Glutamatergic neuron (in vitro differentiated cells): ENCODE measurements at regions not wholly inside any gene's neighbourhood (a gene's known extent, or its start where the extent isn't known, plus 50 kb on each side); places are given as distances from the start of the nearest gene placed in this dataset.

Experiments
- DNase-seq: peaks from one replicate; pipeline ENCODE4 v3.0.0; 2022
- H3K27ac Mint-ChIP-seq: one replicate; pipeline ENCODE4 v1.8.0; 2020; ENCODE audit warnings: mild to moderate bottlenecking, mixed read lengths, inconsistent platforms; ENCODE audit not compliant: unreplicated experiment
- H3K27me3 Mint-ChIP-seq: one replicate; pipeline ENCODE4 v1.8.0; 2020; ENCODE audit warnings: mild to moderate bottlenecking, moderate library complexity, mixed read lengths, inconsistent platforms; ENCODE audit not compliant: unreplicated experiment
- H3K36me3 Mint-ChIP-seq: one replicate; pipeline ENCODE4 v1.8.0; 2020; ENCODE audit warnings: mild to moderate bottlenecking, mixed read lengths, inconsistent platforms; ENCODE audit not compliant: unreplicated experiment
- H3K4me1 Mint-ChIP-seq: one replicate; pipeline ENCODE4 v1.8.0; 2020; ENCODE audit warnings: mild to moderate bottlenecking, low read depth, mixed read lengths, inconsistent platforms; ENCODE audit not compliant: unreplicated experiment
- H3K4me3 Mint-ChIP-seq: one replicate; pipeline ENCODE4 v1.8.0; 2020; ENCODE audit warnings: mild to moderate bottlenecking, mixed read lengths, inconsistent platforms; ENCODE audit not compliant: unreplicated experiment
- H3K9me3 Mint-ChIP-seq: one replicate; pipeline ENCODE4 v1.8.0; 2020; ENCODE audit warnings: mild to moderate bottlenecking, moderate library complexity, mixed read lengths, inconsistent platforms; ENCODE audit not compliant: unreplicated experiment
- CTCF ChIP-seq: fragments of 200-600 bp; sonication (generic); IDR thresholded peaks from one replicate; pipeline ENCODE4 v1.5.0; 2021; ENCODE audit not compliant: partially characterized antibody, unreplicated experiment

GRCh38 chr14:84042992-84043391 is 1487.0 kb upstream of the FLRT2 start:
- H3K9me3 Mint-ChIP-seq: no peaks in the 10 kb centered on the region
- DNase-seq: no peak
- H3K4me1 Mint-ChIP-seq: no peaks in the 10 kb centered on the region
- no peak overlapping the region for H3K4me3 Mint-ChIP-seq
- no peaks in the 10 kb centered on the region for H3K27me3 Mint-ChIP-seq
- TF ChIP-seq CTCF: no peak
- H3K27ac Mint-ChIP-seq: no peak overlapping the region
- no peaks in the 10 kb centered on the region for H3K36me3 Mint-ChIP-seq

- H3K9me3 Mint-ChIP-seq: no peaks in the 10 kb centered on the region
- H3K27me3 Mint-ChIP-seq: no peaks in the 10 kb centered on the region
- no peaks in the 10 kb centered on the region for H3K36me3 Mint-ChIP-seq
- no peak overlapping the region for H3K27ac Mint-ChIP-seq
- H3K4me1 Mint-ChIP-seq: peaks cover 15% of the 10 kb centered on the region
- no peak overlapping the region for H3K4me3 Mint-ChIP-seq
- TF ChIP-seq CTCF: no peak
- no peak for DNase-seq
These were observed 1465.4 kb upstream of the FLRT2 start for GRCh38 chr14:84064316-84065125.

- Mint-ChIP-seq H3K36me3 (no peaks in the 10 kb centered on the region), H3K27me3 (no peaks in the 10 kb centered on the region), H3K9me3 (no peaks in the 10 kb centered on the region), H3K4me3 (no peak overlapping the region), H3K27ac (no peak overlapping the region), H3K4me1 (peaks cover 10% of the 10 kb centered on the region)
- no peak for TF ChIP-seq CTCF
- no peak for DNase-seq
These were observed 1464.1 kb upstream of the FLRT2 start for GRCh38 chr14:84065811-84066210.

- peaks cover 1% of the 10 kb centered on the region for H3K27me3 Mint-ChIP-seq
- peaks cover 6% of the 10 kb centered on the region for H3K4me1 Mint-ChIP-seq
- H3K4me3 Mint-ChIP-seq: no peak overlapping the region
- no peaks in the 10 kb centered on the region for H3K36me3 Mint-ChIP-seq
- no peak overlapping the region for H3K27ac Mint-ChIP-seq
- no peaks in the 10 kb centered on the region for H3K9me3 Mint-ChIP-seq
- TF ChIP-seq CTCF: no peak
- no peak for DNase-seq
These were observed 1461.7 kb upstream of the FLRT2 start for GRCh38 chr14:84068288-84068687.

GRCh38 chr14:84071061-84071460 is 1458.9 kb upstream of the FLRT2 start:
- H3K4me3 Mint-ChIP-seq: no peak overlapping the region
- DNase-seq: no peak
- H3K9me3 Mint-ChIP-seq: no peaks in the 10 kb centered on the region

More at GRCh38 chr14:84071061-84071460, 1458.9 kb upstream of the FLRT2 start:
- no peak for TF ChIP-seq CTCF
- H3K36me3 Mint-ChIP-seq: no peaks in the 10 kb centered on the region
- H3K27me3 Mint-ChIP-seq: peaks cover 1% of the 10 kb centered on the region
- H3K27ac Mint-ChIP-seq: no peak overlapping the region
- no peaks in the 10 kb centered on the region for H3K4me1 Mint-ChIP-seq
